TTC549 (cell line): ENCODE measurements at regions not wholly inside any gene's neighbourhood (a gene's known extent, or its start where the extent isn't known, plus 50 kb on each side); places are given as distances from the start of the nearest gene placed in this dataset.

Source experiments
- FAIRE-seq: peaks from 2 replicates; lab custom pipeline; 2012; peaks lifted over from hg19 to GRCh38; lab: Jason Lieb, UNC

- FAIRE-seq, result no peak
These were observed 226.0 kb upstream of the NFE2L3 start for GRCh38 chr7:25926009-25926408.

- no peak for FAIRE-seq
These were observed 225.5 kb upstream of the NFE2L3 start for GRCh38 chr7:25926451-25926850.

- no peak for FAIRE-seq
These were observed 224.9 kb upstream of the NFE2L3 start for GRCh38 chr7:25926891-25927625.

GRCh38 chr7:25927626-25927978, 224.4 kb upstream of the NFE2L3 start:
- FAIRE-seq, result no peak

GRCh38 chr7:25928549-25929330, 223.3 kb upstream of the NFE2L3 start:
- FAIRE-seq, result no peak

GRCh38 chr7:25929448-25929847, 222.6 kb upstream of the NFE2L3 start:
- no peak for FAIRE-seq

- FAIRE-seq, result no peak
These were observed 221.4 kb upstream of the NFE2L3 start for GRCh38 chr7:25930492-25931048.

GRCh38 chr7:25931156-25931555, 220.8 kb upstream of the NFE2L3 start:
- no peak for FAIRE-seq

GRCh38 chr7:25933921-25934320, 218.1 kb upstream of the NFE2L3 start:
- no peak for FAIRE-seq

- no peak for FAIRE-seq
These were observed 211.7 kb upstream of the NFE2L3 start for GRCh38 chr7:25940086-25940906.

- no peak for FAIRE-seq
These were observed 207.1 kb upstream of the NFE2L3 start for GRCh38 chr7:25944777-25945515.

GRCh38 chr7:25945608-25946007, 206.4 kb upstream of the NFE2L3 start:
- no peak for FAIRE-seq

GRCh38 chr7:25946181-25946580, 205.8 kb upstream of the NFE2L3 start:
- no peak for FAIRE-seq

GRCh38 chr7:25947669-25948516, 204.1 kb upstream of the NFE2L3 start:
- FAIRE-seq, result no peak

GRCh38 chr7:25949736-25950487, 202.1 kb upstream of the NFE2L3 start:
- no peak for FAIRE-seq

- FAIRE-seq, result no peak
These were observed 201.2 kb upstream of the NFE2L3 start for GRCh38 chr7:25950488-25951413.

- no peak for FAIRE-seq
These were observed 200.4 kb upstream of the NFE2L3 start for GRCh38 chr7:25951414-25952260.
